ENCODE measurements at regions not wholly inside any gene's neighbourhood (a gene's known extent, or its start where the extent isn't known, plus 50 kb on each side); places are given as distances from the start of the nearest gene placed in this dataset.

DNA sequence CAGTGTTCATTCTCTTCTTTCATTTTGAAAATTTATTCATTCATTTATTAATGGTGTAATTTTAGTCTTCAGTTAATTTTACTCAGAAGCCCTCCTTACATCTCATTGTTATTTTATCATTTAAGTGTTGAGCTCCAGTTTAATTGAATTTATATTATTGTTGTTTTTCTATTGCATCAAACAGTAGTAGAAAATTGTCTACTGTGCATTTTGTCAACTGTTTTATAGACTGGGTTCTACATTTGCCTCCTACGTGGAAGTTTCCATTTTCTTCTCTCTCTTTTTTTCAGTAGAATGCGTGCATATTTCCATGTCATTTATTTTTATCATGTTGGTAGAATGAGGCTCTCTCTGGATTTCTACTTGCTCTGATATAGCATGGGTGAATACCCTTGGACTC lies 487.4 kb downstream of the NR2F2 start:
- ChIA-PET CTCF (no interaction called here), POLR2A (no interaction called here)
- peaks cover 19% of the 10 kb centered on the region for H3K9me3 Mint-ChIP-seq
- peaks cover 18% of the 10 kb centered on the region for H3K4me1 Mint-ChIP-seq
- peaks cover 13% of the 10 kb centered on the region for H3K36me3 Mint-ChIP-seq
- no peaks in the 10 kb centered on the region for H3K27me3 Mint-ChIP-seq (ENCODE audit: low read depth)
- DNase-seq (ENCODE audit: low spot score) (no peak), ATAC-seq (no peak)
- H3K27ac Mint-ChIP-seq: peak overlapping the region; percentile 66
- H3K4me3 Mint-ChIP-seq: no peak overlapping the region
- TF ChIP-seq FOXK1 (CRISPR knock-in tag; IDR thresholded peaks at IDR 0.05): no peak
- TF ChIP-seq CBFB (CRISPR knock-in tag; IDR thresholded peaks at IDR 0.05; ENCODE audit: low read depth): no peak
- no peak for TF ChIP-seq MXD4 (CRISPR knock-in tag; IDR thresholded peaks at IDR 0.05; ENCODE audit: borderline replicate concordance)
- TF ChIP-seq ZNF425 (CRISPR knock-in tag; conservative IDR thresholded peaks at IDR 0.05): no peak
- TF ChIP-seq HMGA2 (CRISPR knock-in tag; IDR thresholded peaks at IDR 0.05): no peak
- TF ChIP-seq, protein P1, sequence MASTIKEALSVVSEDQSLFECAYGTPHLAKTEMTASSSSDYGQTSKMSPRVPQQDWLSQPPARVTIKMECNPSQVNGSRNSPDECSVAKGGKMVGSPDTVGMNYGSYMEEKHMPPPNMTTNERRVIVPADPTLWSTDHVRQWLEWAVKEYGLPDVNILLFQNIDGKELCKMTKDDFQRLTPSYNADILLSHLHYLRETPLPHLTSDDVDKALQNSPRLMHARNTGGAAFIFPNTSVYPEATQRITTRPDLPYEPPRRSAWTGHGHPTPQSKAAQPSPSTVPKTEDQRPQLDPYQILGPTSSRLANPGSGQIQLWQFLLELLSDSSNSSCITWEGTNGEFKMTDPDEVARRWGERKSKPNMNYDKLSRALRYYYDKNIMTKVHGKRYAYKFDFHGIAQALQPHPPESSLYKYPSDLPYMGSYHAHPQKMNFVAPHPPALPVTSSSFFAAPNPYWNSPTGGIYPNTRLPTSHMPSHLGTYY (CRISPR knock-in tag; IDR thresholded peaks at IDR 0.05): no peak
- TF ChIP-seq MAX (CRISPR knock-in tag; IDR thresholded peaks at IDR 0.05): no peak
- no peak for TF ChIP-seq TCF7 (CRISPR knock-in tag; IDR thresholded peaks at IDR 0.05; ENCODE audit: low read depth)
- TF ChIP-seq, protein P2, sequence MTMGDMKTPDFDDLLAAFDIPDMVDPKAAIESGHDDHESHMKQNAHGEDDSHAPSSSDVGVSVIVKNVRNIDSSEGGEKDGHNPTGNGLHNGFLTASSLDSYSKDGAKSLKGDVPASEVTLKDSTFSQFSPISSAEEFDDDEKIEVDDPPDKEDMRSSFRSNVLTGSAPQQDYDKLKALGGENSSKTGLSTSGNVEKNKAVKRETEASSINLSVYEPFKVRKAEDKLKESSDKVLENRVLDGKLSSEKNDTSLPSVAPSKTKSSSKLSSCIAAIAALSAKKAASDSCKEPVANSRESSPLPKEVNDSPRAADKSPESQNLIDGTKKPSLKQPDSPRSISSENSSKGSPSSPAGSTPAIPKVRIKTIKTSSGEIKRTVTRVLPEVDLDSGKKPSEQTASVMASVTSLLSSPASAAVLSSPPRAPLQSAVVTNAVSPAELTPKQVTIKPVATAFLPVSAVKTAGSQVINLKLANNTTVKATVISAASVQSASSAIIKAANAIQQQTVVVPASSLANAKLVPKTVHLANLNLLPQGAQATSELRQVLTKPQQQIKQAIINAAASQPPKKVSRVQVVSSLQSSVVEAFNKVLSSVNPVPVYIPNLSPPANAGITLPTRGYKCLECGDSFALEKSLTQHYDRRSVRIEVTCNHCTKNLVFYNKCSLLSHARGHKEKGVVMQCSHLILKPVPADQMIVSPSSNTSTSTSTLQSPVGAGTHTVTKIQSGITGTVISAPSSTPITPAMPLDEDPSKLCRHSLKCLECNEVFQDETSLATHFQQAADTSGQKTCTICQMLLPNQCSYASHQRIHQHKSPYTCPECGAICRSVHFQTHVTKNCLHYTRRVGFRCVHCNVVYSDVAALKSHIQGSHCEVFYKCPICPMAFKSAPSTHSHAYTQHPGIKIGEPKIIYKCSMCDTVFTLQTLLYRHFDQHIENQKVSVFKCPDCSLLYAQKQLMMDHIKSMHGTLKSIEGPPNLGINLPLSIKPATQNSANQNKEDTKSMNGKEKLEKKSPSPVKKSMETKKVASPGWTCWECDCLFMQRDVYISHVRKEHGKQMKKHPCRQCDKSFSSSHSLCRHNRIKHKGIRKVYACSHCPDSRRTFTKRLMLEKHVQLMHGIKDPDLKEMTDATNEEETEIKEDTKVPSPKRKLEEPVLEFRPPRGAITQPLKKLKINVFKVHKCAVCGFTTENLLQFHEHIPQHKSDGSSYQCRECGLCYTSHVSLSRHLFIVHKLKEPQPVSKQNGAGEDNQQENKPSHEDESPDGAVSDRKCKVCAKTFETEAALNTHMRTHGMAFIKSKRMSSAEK (CRISPR knock-in tag; IDR thresholded peaks at IDR 0.05; ENCODE audit: borderline replicate concordance): no peak
- TF ChIP-seq FOXP1 (CRISPR knock-in tag; IDR thresholded peaks at IDR 0.05; ENCODE audit: borderline replicate concordance): no peak

DNA sequence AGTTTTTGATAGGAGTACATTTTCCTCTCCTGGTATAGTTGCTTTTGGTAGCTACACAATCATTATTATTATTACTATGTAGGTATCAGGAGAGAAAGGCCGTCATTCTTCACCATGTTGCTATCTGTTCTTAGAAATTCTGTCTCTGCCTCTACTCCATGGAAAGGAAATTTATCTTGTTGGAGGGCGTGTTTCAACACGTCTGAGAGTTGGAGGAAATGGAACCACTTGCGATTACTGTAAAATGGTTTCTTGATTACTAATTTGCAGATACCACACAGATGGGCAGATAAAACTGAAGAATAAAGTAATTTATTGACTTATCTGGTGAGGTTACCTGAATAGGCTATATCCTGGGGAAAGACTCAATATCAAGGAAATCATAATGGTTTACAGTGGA lies 488.4 kb downstream of the NR2F2 start:
- H3K4me3 Mint-ChIP-seq: no peak overlapping the region
- POLR2A ChIA-PET: no interaction called here
- no peak overlapping the region for H3K27ac Mint-ChIP-seq
- CTCF ChIA-PET: no interaction called here
- DNase-seq (ENCODE audit: low spot score) (no peak), ATAC-seq (no peak)
- H3K27me3 Mint-ChIP-seq (ENCODE audit: low read depth): no peaks in the 10 kb centered on the region
- peaks cover 19% of the 10 kb centered on the region for H3K9me3 Mint-ChIP-seq
- H3K36me3 Mint-ChIP-seq: peaks cover 13% of the 10 kb centered on the region
- peaks cover 18% of the 10 kb centered on the region for H3K4me1 Mint-ChIP-seq
- TF ChIP-seq ZNF121 (CRISPR knock-in tag; IDR thresholded peaks at IDR 0.05) (no peak), GTF2I (CRISPR knock-in tag; conservative IDR thresholded peaks at IDR 0.05) (no peak), RORB (CRISPR knock-in tag; IDR thresholded peaks at IDR 0.05) (no peak), ZNF423 (CRISPR knock-in tag; IDR thresholded peaks at IDR 0.05) (no peak), IRF1 (CRISPR knock-in tag; IDR thresholded peaks at IDR 0.05) (no peak), GABPB1 (CRISPR knock-in tag; IDR thresholded peaks at IDR 0.05) (no peak), PREB (CRISPR knock-in tag; IDR thresholded peaks at IDR 0.05; ENCODE audit: borderline replicate concordance) (no peak)
- TF ChIP-seq, protein P1 (CRISPR knock-in tag; IDR thresholded peaks at IDR 0.05): no peak
- TF ChIP-seq, protein P3, sequence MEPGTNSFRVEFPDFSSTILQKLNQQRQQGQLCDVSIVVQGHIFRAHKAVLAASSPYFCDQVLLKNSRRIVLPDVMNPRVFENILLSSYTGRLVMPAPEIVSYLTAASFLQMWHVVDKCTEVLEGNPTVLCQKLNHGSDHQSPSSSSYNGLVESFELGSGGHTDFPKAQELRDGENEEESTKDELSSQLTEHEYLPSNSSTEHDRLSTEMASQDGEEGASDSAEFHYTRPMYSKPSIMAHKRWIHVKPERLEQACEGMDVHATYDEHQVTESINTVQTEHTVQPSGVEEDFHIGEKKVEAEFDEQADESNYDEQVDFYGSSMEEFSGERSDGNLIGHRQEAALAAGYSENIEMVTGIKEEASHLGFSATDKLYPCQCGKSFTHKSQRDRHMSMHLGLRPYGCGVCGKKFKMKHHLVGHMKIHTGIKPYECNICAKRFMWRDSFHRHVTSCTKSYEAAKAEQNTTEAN (CRISPR knock-in tag; IDR thresholded peaks at IDR 0.05): no peak
- TF ChIP-seq, protein P4, sequence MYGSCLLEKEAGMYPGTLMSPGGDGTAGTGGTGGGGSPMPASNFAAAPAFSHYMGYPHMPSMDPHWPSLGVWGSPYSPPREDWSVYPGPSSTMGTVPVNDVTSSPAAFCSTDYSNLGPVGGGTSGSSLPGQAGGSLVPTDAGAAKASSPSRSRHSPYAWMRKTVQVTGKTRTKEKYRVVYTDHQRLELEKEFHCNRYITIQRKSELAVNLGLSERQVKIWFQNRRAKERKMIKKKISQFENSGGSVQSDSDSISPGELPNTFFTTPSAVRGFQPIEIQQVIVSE (CRISPR knock-in tag; IDR thresholded peaks at IDR 0.05; ENCODE audit: borderline replicate concordance): no peak
- TF ChIP-seq, protein P5, sequence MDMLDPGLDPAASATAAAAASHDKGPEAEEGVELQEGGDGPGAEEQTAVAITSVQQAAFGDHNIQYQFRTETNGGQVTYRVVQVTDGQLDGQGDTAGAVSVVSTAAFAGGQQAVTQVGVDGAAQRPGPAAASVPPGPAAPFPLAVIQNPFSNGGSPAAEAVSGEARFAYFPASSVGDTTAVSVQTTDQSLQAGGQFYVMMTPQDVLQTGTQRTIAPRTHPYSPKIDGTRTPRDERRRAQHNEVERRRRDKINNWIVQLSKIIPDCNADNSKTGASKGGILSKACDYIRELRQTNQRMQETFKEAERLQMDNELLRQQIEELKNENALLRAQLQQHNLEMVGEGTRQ (CRISPR knock-in tag; IDR thresholded peaks at IDR 0.05): no peak

Measured in WTC11 (cell line).